ENCODE measurements at regions not wholly inside any gene's neighbourhood (a gene's known extent, or its start where the extent isn't known, plus 50 kb on each side); places are given as distances from the start of the nearest gene placed in this dataset.
A peak's percentile ranks its signal among the peaks of the same experiment; 100 is the strongest.

- CTCF ChIA-PET: no interaction called here
- POLR2A ChIA-PET: no interaction called here
These were observed 280.5 kb upstream of the ADAMTS16 start for GRCh38 chr5:4859500-4860235.

DNA sequence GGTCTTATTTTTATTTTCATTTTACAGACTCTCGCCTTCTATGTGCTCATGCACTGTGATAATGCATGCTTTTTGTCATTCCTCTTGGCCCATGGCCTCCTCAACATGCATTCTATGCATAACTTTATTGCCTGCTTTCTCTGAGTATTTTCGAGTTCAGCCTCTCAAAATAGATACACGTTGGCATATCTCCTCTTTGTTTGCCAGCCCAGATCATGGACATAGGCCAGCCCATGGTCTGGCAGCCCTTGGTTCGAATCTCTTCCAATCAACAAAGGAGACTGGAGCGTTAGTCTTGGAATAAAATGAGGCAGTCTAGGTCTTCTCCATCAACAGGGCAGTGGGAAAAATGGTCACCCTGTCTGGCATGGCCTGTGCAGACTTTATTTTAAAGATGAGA is 279.5 kb upstream of the ADAMTS16 start:
- CTCF ChIA-PET: no interaction called here

More at GRCh38 chr5:4859500-4860235, 280.5 kb upstream of the ADAMTS16 start:
- Mint-ChIP-seq H3K27ac (no peak overlapping the region), H3K27me3 (no peaks in the 10 kb centered on the region), H3K4me1 (no peaks in the 10 kb centered on the region), H3K4me3 (no peak overlapping the region), H3K9me3 (no peaks in the 10 kb centered on the region), H3K36me3 (ENCODE audit: low read depth) (no peaks in the 10 kb centered on the region)
- DNase-seq: no peak

GRCh38 chr5:4862500-4862899 is 277.6 kb upstream of the ADAMTS16 start:
- Mint-ChIP-seq H3K9me3 (peaks cover 3% of the 10 kb centered on the region), H3K4me3 (no peak overlapping the region), H3K27ac (no peak overlapping the region), H3K4me1 (no peaks in the 10 kb centered on the region), H3K27me3 (no peaks in the 10 kb centered on the region), H3K36me3 (ENCODE audit: low read depth) (no peaks in the 10 kb centered on the region)
- CTCF ChIA-PET: no interaction called here
- POLR2A ChIA-PET: no interaction called here
- no peak for DNase-seq

More for the DNA sequence above, 279.5 kb upstream of the ADAMTS16 start:
- Mint-ChIP-seq H3K9me3 (peaks cover 3% of the 10 kb centered on the region), H3K27me3 (no peaks in the 10 kb centered on the region), H3K4me3 (no peak overlapping the region), H3K36me3 (ENCODE audit: low read depth) (no peaks in the 10 kb centered on the region), H3K4me1 (no peaks in the 10 kb centered on the region), H3K27ac (no peak overlapping the region)
- DNase-seq: no peak
- POLR2A ChIA-PET: no interaction called here

GRCh38 chr5:4866131-4866659 is 273.9 kb upstream of the ADAMTS16 start:
- Mint-ChIP-seq H3K27me3 (no peaks in the 10 kb centered on the region), H3K9me3 (peaks cover 3% of the 10 kb centered on the region), H3K36me3 (ENCODE audit: low read depth) (no peaks in the 10 kb centered on the region), H3K4me3 (no peak overlapping the region), H3K4me1 (no peaks in the 10 kb centered on the region), H3K27ac (no peak overlapping the region)
- CTCF ChIA-PET: no interaction called here
- POLR2A ChIA-PET: no interaction called here
- DNase-seq: no peak

- no peaks in the 10 kb centered on the region for H3K4me1 Mint-ChIP-seq
These were observed 273.3 kb upstream of the ADAMTS16 start for GRCh38 chr5:4866817-4867216.

DNA sequence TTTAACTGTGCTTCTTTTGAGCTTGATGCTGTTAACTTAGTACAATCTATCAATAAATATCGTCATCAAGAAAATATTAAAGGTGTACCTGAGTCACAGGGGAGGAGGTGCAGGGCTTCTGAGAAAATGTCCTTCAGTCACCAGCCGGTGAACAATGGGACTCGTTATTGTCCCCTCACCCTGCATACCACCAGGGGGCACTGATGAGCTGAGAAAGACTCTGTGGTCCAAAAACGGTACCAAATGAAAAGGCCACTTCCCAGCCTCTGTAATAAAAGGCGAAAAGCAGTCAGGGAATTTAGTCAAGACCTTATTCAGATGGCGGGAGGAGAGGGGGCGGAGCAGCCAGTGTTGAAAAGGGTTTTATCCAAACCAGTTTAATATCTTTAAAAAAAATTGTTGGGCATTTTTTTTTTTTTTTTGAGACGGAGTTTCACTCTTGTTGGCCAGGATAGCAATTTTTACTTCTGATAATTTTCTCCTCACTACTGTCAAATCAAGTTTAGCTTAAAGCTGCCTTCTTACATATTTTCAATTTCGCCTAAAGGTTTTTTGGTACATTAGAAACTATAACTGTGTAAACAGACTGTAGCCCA is 271.9 kb upstream of the ADAMTS16 start:
- Mint-ChIP-seq H3K4me3 (no peak overlapping the region), H3K36me3 (ENCODE audit: low read depth) (no peaks in the 10 kb centered on the region), H3K9me3 (peaks cover 3% of the 10 kb centered on the region), H3K27me3 (no peaks in the 10 kb centered on the region), H3K27ac (no peak overlapping the region), H3K4me1 (no peaks in the 10 kb centered on the region)
- DNase-seq: peak; percentile 59
- ChIA-PET POLR2A (no interaction called here), CTCF (interaction anchor here (1.7 kb wide), 1 partner anchor 17 kb away, joined by 3 read pairs; no protein-coding TSS in a partner anchor)

More at GRCh38 chr5:4866817-4867216, 273.3 kb upstream of the ADAMTS16 start:
- no peaks in the 10 kb centered on the region for H3K27me3 Mint-ChIP-seq
- H3K27ac Mint-ChIP-seq: no peak overlapping the region
- no peak overlapping the region for H3K4me3 Mint-ChIP-seq
- H3K9me3 Mint-ChIP-seq: peaks cover 3% of the 10 kb centered on the region
- CTCF ChIA-PET: no interaction called here
- no peak for DNase-seq
- POLR2A ChIA-PET: no interaction called here
- H3K36me3 Mint-ChIP-seq (ENCODE audit: low read depth): no peaks in the 10 kb centered on the region

DNA sequence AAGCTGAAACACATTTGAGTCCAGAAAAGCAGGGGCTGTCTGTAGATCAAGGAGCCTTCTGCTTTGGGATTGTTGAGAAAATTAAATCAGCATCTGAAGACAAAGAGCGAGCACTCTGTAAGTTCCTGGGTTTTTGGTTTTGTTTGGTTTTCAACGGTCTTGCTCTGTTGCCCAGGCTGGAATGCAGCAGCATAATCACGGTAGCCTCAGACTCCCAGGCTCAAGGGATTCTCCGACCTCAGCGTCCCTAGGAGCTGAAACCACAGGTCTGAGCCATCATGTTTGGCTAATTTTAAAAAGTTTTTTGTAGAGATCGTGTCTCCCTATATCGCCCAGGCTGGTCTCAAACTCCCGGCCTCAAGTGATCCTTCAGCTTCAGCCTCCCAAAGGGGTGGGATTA is 266.5 kb upstream of the ADAMTS16 start:
- no peak for DNase-seq
- POLR2A ChIA-PET: no interaction called here
- Mint-ChIP-seq H3K4me3 (no peak overlapping the region), H3K36me3 (ENCODE audit: low read depth) (no peaks in the 10 kb centered on the region), H3K9me3 (no peaks in the 10 kb centered on the region), H3K27ac (no peak overlapping the region), H3K4me1 (no peaks in the 10 kb centered on the region), H3K27me3 (no peaks in the 10 kb centered on the region)
- CTCF ChIA-PET: no interaction called here

DNA sequence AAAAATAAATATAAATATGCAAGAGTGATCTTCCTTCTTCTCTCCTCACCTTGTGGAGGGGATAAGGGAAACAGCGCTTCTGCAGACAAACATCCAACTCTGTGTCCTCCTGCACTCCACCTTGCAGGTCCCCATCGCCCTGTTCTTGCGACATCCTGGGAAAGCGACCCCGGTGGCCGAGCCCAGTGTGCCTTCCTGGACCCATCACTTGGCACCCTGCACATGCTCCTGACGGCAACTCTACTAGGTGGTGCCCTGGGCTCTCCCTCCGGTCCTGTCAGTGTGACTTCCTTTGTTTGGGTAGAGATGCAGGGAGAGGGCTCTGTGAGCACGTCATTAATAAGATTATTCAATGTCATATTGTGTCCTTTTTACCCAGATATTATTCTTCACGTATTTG is 266.0 kb upstream of the ADAMTS16 start:
- H3K4me1 Mint-ChIP-seq: no peaks in the 10 kb centered on the region

GRCh38 chr5:4875942-4876341 is 264.2 kb upstream of the ADAMTS16 start:
- Mint-ChIP-seq H3K4me3 (no peak overlapping the region), H3K9me3 (no peaks in the 10 kb centered on the region), H3K4me1 (no peaks in the 10 kb centered on the region), H3K27me3 (no peaks in the 10 kb centered on the region), H3K27ac (no peak overlapping the region), H3K36me3 (ENCODE audit: low read depth) (no peaks in the 10 kb centered on the region)
- POLR2A ChIA-PET: no interaction called here
- CTCF ChIA-PET: interaction anchor here (1.2 kb wide), 1 partner anchor 16 kb away, joined by 3 read pairs; no protein-coding TSS in a partner anchor
- no peak for DNase-seq

More for the DNA sequence above, 266.0 kb upstream of the ADAMTS16 start:
- Mint-ChIP-seq H3K27ac (no peak overlapping the region), H3K36me3 (ENCODE audit: low read depth) (no peaks in the 10 kb centered on the region), H3K27me3 (no peaks in the 10 kb centered on the region), H3K4me3 (no peak overlapping the region), H3K9me3 (no peaks in the 10 kb centered on the region)
- DNase-seq: no peak
- ChIA-PET CTCF (no interaction called here), POLR2A (no interaction called here)

GRCh38 chr5:4876804-4877203 is 263.3 kb upstream of the ADAMTS16 start:
- Mint-ChIP-seq H3K9me3 (no peaks in the 10 kb centered on the region), H3K4me3 (no peak overlapping the region), H3K4me1 (no peaks in the 10 kb centered on the region), H3K36me3 (ENCODE audit: low read depth) (no peaks in the 10 kb centered on the region), H3K27ac (no peak overlapping the region), H3K27me3 (no peaks in the 10 kb centered on the region)
- ChIA-PET CTCF (interaction anchor here (1.2 kb wide), 1 partner anchor 15 kb away, joined by 3 read pairs; no protein-coding TSS in a partner anchor), POLR2A (no interaction called here)
- no peak for DNase-seq

GRCh38 chr5:4877579-4877978 is 262.6 kb upstream of the ADAMTS16 start:
- Mint-ChIP-seq H3K36me3 (ENCODE audit: low read depth) (no peaks in the 10 kb centered on the region), H3K9me3 (no peaks in the 10 kb centered on the region), H3K27me3 (no peaks in the 10 kb centered on the region), H3K4me3 (no peak overlapping the region), H3K4me1 (no peaks in the 10 kb centered on the region), H3K27ac (no peak overlapping the region)
- CTCF ChIA-PET: no interaction called here
- no peak for DNase-seq
- POLR2A ChIA-PET: no interaction called here

GRCh38 chr5:4879075-4879474 is 261.1 kb upstream of the ADAMTS16 start:
- Mint-ChIP-seq H3K9me3 (no peaks in the 10 kb centered on the region), H3K4me1 (no peaks in the 10 kb centered on the region), H3K27me3 (no peaks in the 10 kb centered on the region), H3K4me3 (no peak overlapping the region), H3K36me3 (ENCODE audit: low read depth) (no peaks in the 10 kb centered on the region), H3K27ac (no peak overlapping the region)
- DNase-seq: no peak
- ChIA-PET POLR2A (no interaction called here), CTCF (no interaction called here)

- peak; percentile 52 for DNase-seq
- CTCF ChIA-PET: no interaction called here
- POLR2A ChIA-PET: no interaction called here
- Mint-ChIP-seq H3K36me3 (ENCODE audit: low read depth) (no peaks in the 10 kb centered on the region), H3K4me3 (no peak overlapping the region), H3K27me3 (no peaks in the 10 kb centered on the region), H3K27ac (no peak overlapping the region), H3K9me3 (no peaks in the 10 kb centered on the region), H3K4me1 (no peaks in the 10 kb centered on the region)
These were observed 260.3 kb upstream of the ADAMTS16 start for GRCh38 chr5:4879693-4880303.
